ENCODE measurements at regions not wholly inside any gene's neighbourhood (a gene's known extent, or its start where the extent isn't known, plus 50 kb on each side); places are given as distances from the start of the nearest gene placed in this dataset.

DNA sequence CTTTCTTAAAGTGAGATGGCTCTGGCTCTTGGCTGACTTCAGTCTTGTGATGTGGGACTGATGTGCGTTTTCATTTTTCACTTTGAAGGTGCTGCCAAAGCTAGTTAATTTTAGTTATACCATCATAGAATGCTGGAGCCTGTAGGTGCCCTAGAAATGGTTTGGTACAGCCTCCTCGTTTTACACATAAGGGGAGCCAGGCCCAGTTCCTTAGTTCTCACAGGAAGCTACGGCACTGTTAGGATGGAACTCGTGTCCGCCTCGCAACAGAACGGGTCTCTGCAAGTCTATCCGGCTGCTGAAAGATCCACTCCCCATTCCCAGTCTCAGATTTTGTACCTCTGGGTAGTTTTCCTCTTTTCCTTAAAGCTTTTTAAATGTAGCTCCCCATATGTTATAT, 173.2 kb upstream of the PRPS1L1 start:
- TF ChIP-seq CTCF (tag by site-specific recombination; IDR thresholded peaks at IDR 0.05) = no peak
- no peak for TF ChIP-seq ZNF677 (tag by site-specific recombination; IDR thresholded peaks at IDR 0.05)
- TF ChIP-seq ZNF544 (tag by site-specific recombination; IDR thresholded peaks at IDR 0.05) = no peak
- no peak for TF ChIP-seq ZBTB8A (tag by site-specific recombination; IDR thresholded peaks at IDR 0.05)
- no peak for TF ChIP-seq BCL6B (tag by site-specific recombination; IDR thresholded peaks at IDR 0.05)
- TF ChIP-seq ZNF19 (tag by site-specific recombination; IDR thresholded peaks at IDR 0.05; ENCODE audit: low read depth) = no peak
- TF ChIP-seq, protein P1, sequence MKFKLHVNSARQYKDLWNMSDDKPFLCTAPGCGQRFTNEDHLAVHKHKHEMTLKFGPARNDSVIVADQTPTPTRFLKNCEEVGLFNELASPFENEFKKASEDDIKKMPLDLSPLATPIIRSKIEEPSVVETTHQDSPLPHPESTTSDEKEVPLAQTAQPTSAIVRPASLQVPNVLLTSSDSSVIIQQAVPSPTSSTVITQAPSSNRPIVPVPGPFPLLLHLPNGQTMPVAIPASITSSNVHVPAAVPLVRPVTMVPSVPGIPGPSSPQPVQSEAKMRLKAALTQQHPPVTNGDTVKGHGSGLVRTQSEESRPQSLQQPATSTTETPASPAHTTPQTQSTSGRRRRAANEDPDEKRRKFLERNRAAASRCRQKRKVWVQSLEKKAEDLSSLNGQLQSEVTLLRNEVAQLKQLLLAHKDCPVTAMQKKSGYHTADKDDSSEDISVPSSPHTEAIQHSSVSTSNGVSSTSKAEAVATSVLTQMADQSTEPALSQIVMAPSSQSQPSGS (tag by site-specific recombination; IDR thresholded peaks at IDR 0.05; ENCODE audit: low read depth) = no peak
- TF ChIP-seq ZNF768 (tag by site-specific recombination; IDR thresholded peaks at IDR 0.05) = no peak
